Lung (tissue), 11 donors: ENCODE measurements at regions not wholly inside any gene's neighbourhood (a gene's known extent, or its start where the extent isn't known, plus 50 kb on each side); places are given as distances from the start of the nearest gene placed in this dataset.

Experiments used
- ATAC-seq: fragments of 200-7000 bp; cut with Tn5 transposase; one replicate; pipeline ENCODE4 v1.9.1; 2020; ENCODE audit warnings: moderate number of reproducible peaks; ENCODE audit not compliant: insufficient read depth, low FRiP score
- DNase-seq, 3 donors: peaks; one replicate each; pipeline ENCODE4 v3.0.0-alpha.2; 2013 to 2017
- H3K27ac ChIP-seq, 2 donors: one replicate each; pipeline ENCODE4 v1.5.1; 2013; ENCODE audit warnings: mild to moderate bottlenecking in 2 of 2, moderate library complexity in 2 of 2, control low read depth in 1 of 2, inconsistent platforms in 1 of 2, low read depth in 1 of 2, low read length in 1 of 2
- H3K27me3 ChIP-seq, 3 donors: one replicate each; pipeline ENCODE4 v1.5.1; 2013; ENCODE audit warnings: low read length in 2 of 3; ENCODE audit not compliant: control insufficient read depth in 3 of 3, insufficient read depth in 3 of 3
- H3K36me3 ChIP-seq, 4 donors: one replicate each; pipeline ENCODE4 v1.5.1; 2013; ENCODE audit warnings: low read length in 4 of 4, mild to moderate bottlenecking in 1 of 4, moderate library complexity in 1 of 4; ENCODE audit not compliant: control insufficient read depth in 4 of 4, insufficient read depth in 4 of 4
- H3K4me1 ChIP-seq, 5 donors: one replicate each; pipeline ENCODE4 v1.5.1; 2013; ENCODE audit warnings: low read length in 5 of 5, mild to moderate bottlenecking in 2 of 5, moderate library complexity in 1 of 5; ENCODE audit not compliant: control insufficient read depth in 5 of 5, insufficient read depth in 5 of 5
- H3K4me3 ChIP-seq: one replicate; pipeline ENCODE4 v1.5.1; 2013; ENCODE audit warnings: mild to moderate bottlenecking, control low read depth, moderate library complexity
- H3K9ac ChIP-seq, 2 donors: one replicate each; pipeline ENCODE4 v1.5.1; 2013; ENCODE audit warnings: low read length in 2 of 2, control low read depth in 1 of 2; ENCODE audit not compliant: insufficient read depth in 1 of 2
- H3K9me3 ChIP-seq, 4 donors: one replicate each; pipeline ENCODE4 v1.5.1; 2013; ENCODE audit warnings: low read length in 3 of 4, mild to moderate bottlenecking in 1 of 4, moderate library complexity in 1 of 4; ENCODE audit not compliant: control insufficient read depth in 4 of 4, insufficient read depth in 3 of 4
- WGBS, 2 donors: extraction: QIAGEN DNeasy Blood & Tissue Kit; methylation state at CpG; one replicate each; pipeline ENCODE4 v1.1.7; 2013; 5-methylcytosine and 5-hydroxymethylcytosine counted together
- TF ChIP-seq, protein P1 (sequence below): IDR thresholded peaks from 2 replicates; pipeline ENCODE4 v1.5.1; 2012; ENCODE audit warnings: mild to moderate bottlenecking; ENCODE audit errors: control extremely low read depth, extremely low read depth
- donor health status: control.
- donor health status: control.
- donor health status: Bipolar disorder and iron deficiency.
- donor health status: healthy.
- donor health status: DM: yes; HTN: yes; CAD: no.

DNA sequence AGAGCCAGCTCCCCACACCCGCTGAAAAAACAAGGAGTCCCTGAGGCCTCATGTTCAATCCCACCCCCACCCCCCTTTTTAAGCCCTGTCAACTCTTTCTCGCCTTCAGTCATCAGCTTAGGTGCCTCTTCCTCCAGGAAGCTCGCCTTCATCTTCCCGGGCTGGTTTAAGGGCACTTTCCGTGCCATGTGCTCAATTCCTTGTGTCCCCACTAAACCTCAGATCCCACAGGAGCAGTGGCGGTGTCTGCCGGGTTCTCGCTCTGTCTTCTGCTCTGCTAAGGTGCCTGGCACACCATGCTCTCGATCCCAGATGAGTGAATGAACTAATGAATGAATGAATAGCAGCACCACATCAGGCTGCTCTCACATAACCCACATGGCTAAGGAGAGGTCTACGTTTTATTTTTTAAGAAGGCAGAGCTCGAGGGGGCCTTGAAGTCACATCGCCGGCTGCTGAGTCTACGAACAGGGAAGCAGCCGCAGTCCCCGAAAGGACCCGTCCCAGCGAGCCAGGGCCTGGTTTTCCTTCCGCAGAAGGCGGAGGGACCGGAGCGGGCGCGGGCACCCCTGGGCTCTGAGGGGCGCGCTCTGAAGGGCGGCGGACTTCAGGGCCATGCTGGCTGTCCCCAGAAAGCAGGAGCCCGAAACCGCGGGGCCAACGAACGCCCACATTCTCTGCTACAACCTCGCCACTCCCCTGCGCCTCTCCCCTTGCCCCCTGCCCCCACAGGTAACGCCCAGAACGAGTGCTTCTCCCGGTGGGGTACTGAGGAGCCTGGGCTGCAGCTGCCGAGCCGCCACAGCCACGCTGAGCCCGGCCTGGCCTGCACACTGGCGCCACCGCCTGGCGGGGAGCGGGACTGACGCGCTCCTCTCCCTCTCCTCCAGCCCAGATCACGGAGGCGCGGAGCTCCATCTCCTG is 73.4 kb upstream of the KCNMA1 start:
- Histone ChIP-seq H3K27ac (no peak overlapping the region), H3K4me1 (no peaks in the 10 kb centered on the region), H3K4me3 (no peak overlapping the region), H3K9me3 (no peaks in the 10 kb centered on the region), H3K36me3 (no peaks in the 10 kb centered on the region), H3K27me3 (peaks cover 0 to 30% (median 7%) of the 10 kb centered on the region in 3 donors), H3K9ac (no peak overlapping the region)
- WGBS, 2 donors = 9% methylated on average over 46 to 51 of the region's 51 CpGs
- TF ChIP-seq, protein P1, sequence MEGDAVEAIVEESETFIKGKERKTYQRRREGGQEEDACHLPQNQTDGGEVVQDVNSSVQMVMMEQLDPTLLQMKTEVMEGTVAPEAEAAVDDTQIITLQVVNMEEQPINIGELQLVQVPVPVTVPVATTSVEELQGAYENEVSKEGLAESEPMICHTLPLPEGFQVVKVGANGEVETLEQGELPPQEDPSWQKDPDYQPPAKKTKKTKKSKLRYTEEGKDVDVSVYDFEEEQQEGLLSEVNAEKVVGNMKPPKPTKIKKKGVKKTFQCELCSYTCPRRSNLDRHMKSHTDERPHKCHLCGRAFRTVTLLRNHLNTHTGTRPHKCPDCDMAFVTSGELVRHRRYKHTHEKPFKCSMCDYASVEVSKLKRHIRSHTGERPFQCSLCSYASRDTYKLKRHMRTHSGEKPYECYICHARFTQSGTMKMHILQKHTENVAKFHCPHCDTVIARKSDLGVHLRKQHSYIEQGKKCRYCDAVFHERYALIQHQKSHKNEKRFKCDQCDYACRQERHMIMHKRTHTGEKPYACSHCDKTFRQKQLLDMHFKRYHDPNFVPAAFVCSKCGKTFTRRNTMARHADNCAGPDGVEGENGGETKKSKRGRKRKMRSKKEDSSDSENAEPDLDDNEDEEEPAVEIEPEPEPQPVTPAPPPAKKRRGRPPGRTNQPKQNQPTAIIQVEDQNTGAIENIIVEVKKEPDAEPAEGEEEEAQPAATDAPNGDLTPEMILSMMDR = peak; percentile 77
- ATAC-seq = peak; percentile 89
- DNase-seq = peak; percentile 61 to 82 (median 69)

DNA sequence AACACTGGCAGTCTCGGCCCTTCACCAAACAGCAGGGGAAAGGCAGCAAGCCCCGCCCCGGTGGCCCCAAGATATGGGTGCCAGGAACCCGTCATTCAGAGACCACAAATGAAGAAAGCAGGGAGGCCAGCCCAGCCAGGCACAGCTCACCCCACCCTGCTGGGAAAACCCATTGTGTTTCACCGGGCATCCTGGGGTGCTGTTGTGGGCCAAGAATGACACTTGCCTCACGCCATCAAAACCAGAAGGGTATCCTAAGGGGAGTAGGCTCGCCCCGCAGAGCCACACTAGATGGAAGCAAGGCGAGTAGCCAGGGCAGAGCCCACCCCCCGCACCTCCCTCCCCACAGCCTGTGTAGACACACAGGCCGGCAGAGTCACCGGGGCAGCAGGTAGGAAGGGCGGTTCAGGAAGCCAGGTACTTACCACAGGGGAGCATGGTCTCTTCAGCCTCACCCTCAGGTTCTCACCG is 72.5 kb upstream of the KCNMA1 start:
- no peak for ATAC-seq
- TF ChIP-seq, protein P1 = no peak
- no peak overlapping the region for H3K4me3 ChIP-seq
- WGBS, 2 donors = 59 to 67% methylated on average over 14 of the region's 14 CpGs
- no peaks in the 10 kb centered on the region for H3K4me1 ChIP-seq
- no peak for DNase-seq
- H3K9ac ChIP-seq = no peak overlapping the region
- H3K27me3 ChIP-seq = peaks cover 0 to 29% (median 7%) of the 10 kb centered on the region in 3 donors
- H3K27ac ChIP-seq = no peak overlapping the region
- H3K36me3 ChIP-seq = no peaks in the 10 kb centered on the region
- no peaks in the 10 kb centered on the region for H3K9me3 ChIP-seq

DNA sequence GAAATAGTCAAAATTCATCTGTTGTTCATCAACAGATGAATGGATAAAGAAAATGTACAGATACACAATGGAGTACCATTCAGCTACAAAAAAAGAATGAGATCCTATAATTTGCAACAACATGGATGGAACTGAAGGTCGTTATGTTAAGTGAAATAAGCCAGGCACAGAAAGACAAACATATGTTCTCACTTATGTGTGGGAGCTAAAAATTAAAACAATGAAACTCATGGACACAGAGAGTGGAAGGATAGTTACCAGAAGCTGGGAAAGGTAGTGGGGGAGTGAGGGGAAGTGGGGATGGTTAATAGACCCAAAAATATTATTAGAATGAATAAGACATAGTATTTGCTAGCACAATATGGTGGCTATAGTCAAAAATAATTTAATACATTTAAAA is 70.0 kb upstream of the KCNMA1 start:
- Histone ChIP-seq H3K9me3 (peaks cover 0 to 3% (median 0%) of the 10 kb centered on the region in 4 donors), H3K4me3 (no peak overlapping the region), H3K27me3 (peaks cover 2 to 15% (median 7%) of the 10 kb centered on the region in 3 donors), H3K4me1 (no peaks in the 10 kb centered on the region), H3K9ac (no peak overlapping the region), H3K27ac (no peak overlapping the region), H3K36me3 (no peaks in the 10 kb centered on the region)
- DNase-seq (no peak), ATAC-seq (no peak)
- WGBS, 2 donors = 37 to 87% methylated on average over 1 of the region's 1 CpG
- TF ChIP-seq, protein P1 = no peak
